ENCODE measurements at regions not wholly inside any gene's neighbourhood (a gene's known extent, or its start where the extent isn't known, plus 50 kb on each side); places are given as distances from the start of the nearest gene placed in this dataset.

GRCh38 chr2:164028814-164029534 is 293.2 kb upstream of the FIGN start:
- H2AK5ac ChIP-seq (ENCODE audit: low read depth, low read length): no peak overlapping the region
- no peaks in the 10 kb centered on the region for H3K79me1 ChIP-seq (ENCODE audit: low read depth in 1 of 2, low read length in 2 of 2)
- ATAC-seq (ENCODE audit: low read depth) (no peak), DNase-seq (no peak)
- H3K4me2 ChIP-seq (ENCODE audit: low read depth, low read length): no peak overlapping the region
- H3K4me1 ChIP-seq (ENCODE audit: control insufficient read depth, insufficient read depth, low read length): no peaks in the 10 kb centered on the region
- no peak for TF ChIP-seq FOS (IDR thresholded peaks at IDR 0.05; ENCODE audit: low read depth, low read length)
- TF ChIP-seq MAFK (IDR thresholded peaks at IDR 0.05; ENCODE audit: low read depth, low read length): no peak
- TF ChIP-seq RFX5 (IDR thresholded peaks at IDR 0.05; ENCODE audit: low read depth, low read length): no peak
- no peak for TF ChIP-seq CTCF (conservative IDR thresholded peaks at IDR 0.05; ENCODE audit: low read depth, low read length)
- TF ChIP-seq CEBPB (IDR thresholded peaks at IDR 0.05; ENCODE audit: low read depth, low read length): no peak
- no peak for TF ChIP-seq MAZ (IDR thresholded peaks at IDR 0.05; ENCODE audit: borderline replicate concordance, low read depth, low read length)
- no peak for TF ChIP-seq CHD1 (IDR thresholded peaks at IDR 0.05; ENCODE audit: low read depth, low read length)
- no peak overlapping the region for H2AK9ac ChIP-seq (replicated peaks; ENCODE audit: low read depth, low read length, poor library complexity)
- H2BK15ac ChIP-seq (ENCODE audit: low read depth, low read length): no peak overlapping the region
- no peak overlapping the region for H3K14ac ChIP-seq (replicated peaks; ENCODE audit: low read depth, low read length)
- no peaks in the 10 kb centered on the region for H4K20me1 ChIP-seq (ENCODE audit: insufficient read depth, low read length)
- dilution Hi-C loops (cut with HindIII; ENCODE audit: low sequenced_read_pairs, unreplicated experiment): no loop called here
- H3K9ac ChIP-seq (ENCODE audit: low read depth, low read length): no peak overlapping the region
- WGBS, 2 experiments (ENCODE audit: extremely low coverage in 2 of 2, insufficient read length in 1 of 2): 74% methylated on average over 2 of the region's 7 CpGs; no CpG with 5 or more reads in 1 of the 2 experiments
- in situ Hi-C loops (cut with MboI; ENCODE audit: low sequenced_read_pairs): no loop called here
- no peak overlapping the region for H3K4me3 ChIP-seq (ENCODE audit: insufficient read depth, low read depth, low read length)
- no peak overlapping the region for H2BK120ac ChIP-seq (ENCODE audit: low read depth, low read length)
- intact Hi-C loops (cut with micrococcal nuclease): no loop called here
- POLR2A ChIA-PET (ENCODE audit: unreplicated experiment): no interaction called here
- 0 out of 2 replicates have a peak, but pooled peaks cover 3% of the 10 kb centered on the region for H3K9me3 ChIP-seq (ENCODE audit: control insufficient read depth, insufficient read depth, low read length)
- CTCF ChIA-PET: no interaction called here
- H3K27me3 ChIP-seq (ENCODE audit: control insufficient read depth, insufficient read depth, low read length): no peaks in the 10 kb centered on the region
- H3K27ac ChIP-seq (ENCODE audit: insufficient read depth, low read length): no peak overlapping the region
- H2BK5ac ChIP-seq (ENCODE audit: low read depth, low read length, poor library complexity, severe bottlenecking): no peak overlapping the region
- H3K18ac ChIP-seq (ENCODE audit: low read depth, low read length): no peak overlapping the region
- no peak overlapping the region for H2AFZ ChIP-seq (replicated peaks; ENCODE audit: low read length, poor library complexity)
- no peak overlapping the region for H4K91ac ChIP-seq (ENCODE audit: insufficient read depth, low read depth, low read length)
- no TSS peak for BruUV-seq (replicated peaks)
- H3K23ac ChIP-seq (ENCODE audit: low read depth, low read length): no peak overlapping the region
- H3K56ac ChIP-seq (ENCODE audit: extremely low read depth, insufficient read depth, low read length): no peak overlapping the region
- no peaks in the 10 kb centered on the region for H3K9me1 ChIP-seq (ENCODE audit: insufficient read depth, low read length)
- no peak overlapping the region for H3K4ac ChIP-seq (ENCODE audit: low read depth, low read length)
- no peak overlapping the region for H4K8ac ChIP-seq (ENCODE audit: low read depth in 2 of 2, low read length in 2 of 2)
- H4K5ac ChIP-seq (ENCODE audit: low read depth, low read length): no peak overlapping the region
- no peaks in the 10 kb centered on the region for H3K36me3 ChIP-seq (ENCODE audit: control insufficient read depth, insufficient read depth, low read length)
- H2BK20ac ChIP-seq (ENCODE audit: low read depth, low read length): no peak overlapping the region

All from IMR-90 (cell line).